Liver (tissue), 8 donors: ENCODE measurements at regions not wholly inside any gene's neighbourhood (a gene's known extent, or its start where the extent isn't known, plus 50 kb on each side); places are given as distances from the start of the nearest gene placed in this dataset.

Experiments
- DNase-seq: peaks from one replicate; pipeline ENCODE4 v3.0.0-alpha.2; 2017; ENCODE audit warnings: low spot score
- H3K27ac ChIP-seq, 2 donors: one replicate each; pipeline ENCODE4 v1.7.0; 2013; ENCODE audit warnings: inconsistent platforms in 2 of 2, low read length in 2 of 2, control low read depth in 1 of 2, low read depth in 1 of 2, mild to moderate bottlenecking in 1 of 2
- H3K27me3 ChIP-seq, 4 donors: one replicate each; pipeline versions ENCODE4 v1.6.1 to v1.7.0; 2013; ENCODE audit warnings: low read length in 3 of 4, inconsistent platforms in 1 of 4, mild to moderate bottlenecking in 1 of 4, moderate library complexity in 1 of 4; ENCODE audit not compliant: control insufficient read depth in 4 of 4, insufficient read depth in 4 of 4
- H3K36me3 ChIP-seq, 4 donors: one replicate each; pipeline versions ENCODE4 v1.6.1 to v1.7.0; 2013; ENCODE audit warnings: low read length in 3 of 4, mild to moderate bottlenecking in 3 of 4, low read depth in 1 of 4, moderate library complexity in 1 of 4; ENCODE audit not compliant: control insufficient read depth in 4 of 4, insufficient read depth in 3 of 4
- H3K4me1 ChIP-seq, 4 donors: one replicate each; pipeline versions ENCODE4 v1.6.1 to v1.7.0; 2013; ENCODE audit warnings: low read length in 3 of 4, mild to moderate bottlenecking in 3 of 4, moderate library complexity in 1 of 4; ENCODE audit not compliant: control insufficient read depth in 4 of 4, insufficient read depth in 4 of 4
- H3K4me3 ChIP-seq, 3 donors: one replicate each; pipeline versions ENCODE4 v1.6.1 to v1.7.0; 2013; ENCODE audit warnings: low read length in 3 of 3, control low read depth in 1 of 3, low read depth in 1 of 3, mild to moderate bottlenecking in 1 of 3
- H3K9ac ChIP-seq, 2 donors: one replicate each; pipeline ENCODE4 v1.7.0; 2013; ENCODE audit warnings: low read length in 2 of 2, mild to moderate bottlenecking in 2 of 2, moderate library complexity in 2 of 2, control low read depth in 1 of 2, low read depth in 1 of 2
- H3K9me3 ChIP-seq, 4 donors: one replicate each; pipeline versions ENCODE4 v1.6.1 to v1.7.0; 2013; ENCODE audit warnings: low read length in 3 of 4; ENCODE audit not compliant: control insufficient read depth in 4 of 4
- ATF3 ChIP-seq: IDR thresholded peaks from 2 replicates; pipeline ENCODE4 v1.6.1; 2016; ENCODE audit warnings: antibody characterized with exemption
- CTCF ChIP-seq: fragments of 150-350 bp; IDR thresholded peaks from 2 replicates; pipeline ENCODE4 v1.5.1; 2017; ENCODE audit warnings: improper control_type of control experiment, low read depth, low read length; ENCODE audit not compliant: missing input control
- EGR1 ChIP-seq, 2 donors: IDR thresholded peaks; 2 replicates each; pipeline ENCODE4 v1.6.1; 2016 to 2018; ENCODE audit warnings: antibody characterized with exemption in 2 of 2, low read depth in 2 of 2
- FOXA1 ChIP-seq: IDR thresholded peaks from 2 replicates; pipeline ENCODE4 v1.6.1; 2016; ENCODE audit warnings: antibody characterized with exemption
- FOXA2 ChIP-seq: IDR thresholded peaks from 2 replicates; pipeline ENCODE4 v1.6.1; 2016; ENCODE audit warnings: antibody characterized with exemption
- GABPA ChIP-seq, 2 donors: IDR thresholded peaks in 1 of 2; conservative IDR thresholded peaks in 1 of 2; 2 replicates each; pipeline ENCODE4 v1.6.1; 2016; ENCODE audit warnings: antibody characterized with exemption in 2 of 2, mild to moderate bottlenecking in 1 of 2, moderate library complexity in 1 of 2
- HNF4A ChIP-seq, 2 donors: conservative IDR thresholded peaks; 2 replicates each; pipeline ENCODE4 v1.6.1; 2016; ENCODE audit warnings: antibody characterized with exemption in 2 of 2, mild to moderate bottlenecking in 2 of 2
- HNF4G ChIP-seq: IDR thresholded peaks from 2 replicates; pipeline ENCODE4 v1.6.1; 2016; ENCODE audit warnings: antibody characterized with exemption
- JUND ChIP-seq, 2 donors: IDR thresholded peaks; 2 replicates each; pipeline ENCODE4 v1.6.1; 2016; ENCODE audit warnings: antibody characterized with exemption in 2 of 2
- MAX ChIP-seq: IDR thresholded peaks from 2 replicates; pipeline ENCODE4 v1.6.1; 2016; ENCODE audit warnings: antibody characterized with exemption
- NR2F2 ChIP-seq: IDR thresholded peaks from 2 replicates; pipeline ENCODE4 v1.6.1; 2016; ENCODE audit warnings: antibody characterized with exemption
- RAD21 ChIP-seq, 2 donors: IDR thresholded peaks; 2 replicates each; pipeline ENCODE4 v1.6.1; 2016; ENCODE audit warnings: antibody characterized with exemption in 2 of 2, mild to moderate bottlenecking in 2 of 2
- REST ChIP-seq: IDR thresholded peaks from 2 replicates; pipeline ENCODE4 v1.6.1; 2016; ENCODE audit warnings: antibody characterized with exemption, mild to moderate bottlenecking
- RXRA ChIP-seq, 2 donors: IDR thresholded peaks; 2 replicates each; pipeline ENCODE4 v1.6.1; 2017 to 2018; ENCODE audit warnings: antibody characterized with exemption in 2 of 2, mild to moderate bottlenecking in 1 of 2
- SP1 ChIP-seq: IDR thresholded peaks from 2 replicates; pipeline ENCODE4 v1.6.1; 2018; ENCODE audit warnings: antibody characterized with exemption, mild to moderate bottlenecking
- TAF1 ChIP-seq: conservative IDR thresholded peaks from 2 replicates; pipeline ENCODE4 v1.6.1; 2016; ENCODE audit warnings: antibody characterized with exemption, mild to moderate bottlenecking
- YY1 ChIP-seq: IDR thresholded peaks from 2 replicates; pipeline ENCODE4 v1.6.1; 2016; ENCODE audit warnings: antibody characterized with exemption, mild to moderate bottlenecking
- ZBTB33 ChIP-seq: IDR thresholded peaks from 2 replicates; pipeline ENCODE4 v1.6.1; 2016; ENCODE audit warnings: antibody characterized with exemption
- WGBS: extraction: QIAGEN DNeasy Blood & Tissue Kit; methylation state at CpG from one replicate; pipeline ENCODE4 v1.1.7; 2013; 5-methylcytosine and 5-hydroxymethylcytosine counted together
- donor health status: healthy.
- donor health status: healthy.
- donor health status: healthy.
- donor health status: healthy.
- donor health status: healthy.

GRCh38 chr4:104915864-104916263, 230.8 kb upstream of the TET2 start:
- Histone ChIP-seq H3K4me1 (peaks cover 3 to 28% (median 15%) of the 10 kb centered on the region in 4 donors), H3K4me3 (no peak overlapping the region), H3K27ac (peak overlapping the region in 1 of 2 donors; percentile 1), H3K36me3 (no peaks in the 10 kb centered on the region), H3K9me3 (no peaks in the 10 kb centered on the region), H3K9ac (no peak overlapping the region), H3K27me3 (no peaks in the 10 kb centered on the region)
- no peak for TF ChIP-seq GABPA (IDR thresholded peaks at IDR 0.05 in 1 of 2, conservative IDR thresholded peaks at IDR 0.05 in 1 of 2)
- peak; percentile 17 for TF ChIP-seq NR2F2
- no peak for TF ChIP-seq FOXA1
- TF ChIP-seq HNF4A (conservative IDR thresholded peaks at IDR 0.05): peak; percentile 40 to 56
- no peak for TF ChIP-seq TAF1
- TF ChIP-seq YY1: peak; percentile 27
- no peak for TF ChIP-seq EGR1 (IDR thresholded peaks at IDR 0.05; ENCODE audit: low read depth in 2 of 2)
- TF ChIP-seq RAD21 (IDR thresholded peaks at IDR 0.05): peak in 1 of 2 donors; percentile 7
- no peak for TF ChIP-seq MAX
- TF ChIP-seq RXRA (IDR thresholded peaks at IDR 0.05): peak in 1 of 2 donors; percentile 9
- TF ChIP-seq ATF3: no peak
- peak; percentile 69 for TF ChIP-seq SP1
- DNase-seq: no peak
- WGBS: 38% methylated on average over 3 of the region's 3 CpGs

- TF ChIP-seq FOXA2 (no peak), JUND (IDR thresholded peaks at IDR 0.05) (no peak), FOXA1 (no peak), HNF4G (no peak), TAF1 (no peak), ZBTB33 (no peak), REST (no peak), SP1 (no peak), MAX (no peak), EGR1 (IDR thresholded peaks at IDR 0.05; ENCODE audit: low read depth in 2 of 2) (no peak), RXRA (IDR thresholded peaks at IDR 0.05) (no peak), RAD21 (IDR thresholded peaks at IDR 0.05) (no peak), ATF3 (no peak), CTCF (no peak), HNF4A (conservative IDR thresholded peaks at IDR 0.05) (no peak), NR2F2 (no peak), YY1 (no peak)
- H3K36me3 ChIP-seq: no peaks in the 10 kb centered on the region
- H3K9ac ChIP-seq: no peak overlapping the region
- H3K27ac ChIP-seq: peak overlapping the region in 1 of 2 donors; percentile 8
- no peaks in the 10 kb centered on the region for H3K27me3 ChIP-seq
- peaks cover 3 to 16% (median 9%) of the 10 kb centered on the region in 4 donors for H3K4me1 ChIP-seq
- no peak for DNase-seq
- H3K4me3 ChIP-seq: no peak overlapping the region
- H3K9me3 ChIP-seq: no peaks in the 10 kb centered on the region
Measured at GRCh38 chr4:104919406-104919805, 227.3 kb upstream of the TET2 start.
